Brain pericyte (primary cell): ENCODE measurements at regions not wholly inside any gene's neighbourhood (a gene's known extent, or its start where the extent isn't known, plus 50 kb on each side); places are given as distances from the start of the nearest gene placed in this dataset.
A peak's percentile ranks its signal among the peaks of the same experiment; 100 is the strongest.

ENCODE experiments used
- DNase-seq: peaks from one replicate; pipeline ENCODE4 v3.0.0-alpha.2; 2012; ENCODE audit warnings: low read depth, low spot score

DNA sequence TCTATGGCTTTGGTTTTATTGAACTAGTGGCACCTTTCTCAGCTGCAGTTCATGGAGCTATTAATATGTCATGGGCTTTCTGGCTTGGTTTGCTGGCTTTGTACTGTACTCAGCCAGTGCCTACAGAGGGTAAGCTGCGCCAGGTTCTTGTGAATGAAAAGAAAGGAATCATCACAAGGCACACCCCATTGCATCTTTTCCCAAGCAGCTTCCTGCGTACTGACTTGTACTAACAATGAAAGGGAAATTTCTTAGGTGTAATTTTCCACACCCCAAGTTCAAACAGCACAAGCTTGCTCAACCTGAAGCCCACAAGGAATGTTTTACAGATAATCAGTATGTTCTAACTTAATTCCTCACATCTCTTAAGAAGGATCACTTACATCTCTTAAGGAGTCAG lies 78.0 kb upstream of the TNFSF18 start:
- no peak for DNase-seq

DNA sequence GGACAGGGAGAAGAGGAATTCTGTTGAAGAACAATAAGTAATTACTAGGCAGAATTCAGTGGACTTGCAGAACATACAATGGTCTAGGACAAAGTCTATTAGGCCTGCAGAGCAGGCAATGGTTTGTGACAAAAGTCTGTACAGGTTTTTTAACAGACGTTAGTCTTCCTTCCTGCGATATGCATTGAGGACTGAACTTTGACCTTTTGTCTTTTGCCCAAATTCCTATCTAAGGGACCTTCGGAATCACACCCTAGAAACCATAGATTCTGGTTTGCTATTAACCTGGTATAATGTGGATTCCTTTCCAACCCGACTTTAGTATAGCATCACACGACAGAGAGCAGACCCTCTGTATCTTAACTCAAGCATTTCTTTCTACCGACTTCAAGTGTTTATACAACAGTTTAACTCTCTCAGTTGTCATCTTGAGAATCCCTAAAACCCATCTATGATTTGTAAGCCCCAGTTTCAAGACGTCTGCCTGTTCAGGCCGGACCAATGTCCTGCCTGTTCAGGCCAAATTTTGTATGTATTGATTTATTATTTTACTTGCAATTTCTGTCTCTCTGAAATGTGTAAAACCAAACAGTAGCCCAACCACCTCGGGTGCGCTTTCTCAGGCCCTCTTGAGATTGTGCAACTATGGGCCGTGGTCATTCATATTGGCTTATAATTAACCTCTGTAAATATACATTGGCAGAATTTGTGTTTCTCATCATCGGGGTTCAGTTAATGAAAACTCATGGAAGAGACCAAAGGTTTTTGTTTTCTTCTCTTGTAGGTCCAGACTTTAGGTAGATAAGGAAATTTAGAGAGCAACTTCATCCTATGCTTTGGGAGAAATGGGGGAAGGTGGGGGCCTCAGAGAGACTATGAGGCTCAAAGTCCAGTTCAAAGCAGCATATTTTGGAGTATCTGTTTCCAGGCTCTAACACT lies 76.9 kb upstream of the TNFSF18 start:
- no peak for DNase-seq

DNA sequence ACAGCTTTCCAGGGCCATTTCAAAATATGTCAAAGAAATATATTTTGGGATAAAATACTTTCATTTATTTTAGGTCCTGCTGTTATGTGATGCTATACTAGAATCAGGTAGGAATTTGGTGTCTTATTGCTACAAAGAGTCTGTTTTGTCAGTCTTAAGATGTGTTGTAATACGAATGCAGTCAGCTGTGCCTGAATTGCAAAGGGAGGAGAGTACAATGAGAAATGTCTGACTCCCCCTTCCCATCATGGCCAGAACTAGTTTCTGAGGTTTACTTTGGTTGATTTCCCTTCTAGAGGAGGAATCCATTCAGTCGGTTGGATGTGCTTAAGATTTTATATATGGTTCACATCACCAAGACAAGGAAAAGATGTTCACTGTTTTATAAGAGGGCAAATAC lies 75.7 kb upstream of the TNFSF18 start:
- no peak for DNase-seq

DNA sequence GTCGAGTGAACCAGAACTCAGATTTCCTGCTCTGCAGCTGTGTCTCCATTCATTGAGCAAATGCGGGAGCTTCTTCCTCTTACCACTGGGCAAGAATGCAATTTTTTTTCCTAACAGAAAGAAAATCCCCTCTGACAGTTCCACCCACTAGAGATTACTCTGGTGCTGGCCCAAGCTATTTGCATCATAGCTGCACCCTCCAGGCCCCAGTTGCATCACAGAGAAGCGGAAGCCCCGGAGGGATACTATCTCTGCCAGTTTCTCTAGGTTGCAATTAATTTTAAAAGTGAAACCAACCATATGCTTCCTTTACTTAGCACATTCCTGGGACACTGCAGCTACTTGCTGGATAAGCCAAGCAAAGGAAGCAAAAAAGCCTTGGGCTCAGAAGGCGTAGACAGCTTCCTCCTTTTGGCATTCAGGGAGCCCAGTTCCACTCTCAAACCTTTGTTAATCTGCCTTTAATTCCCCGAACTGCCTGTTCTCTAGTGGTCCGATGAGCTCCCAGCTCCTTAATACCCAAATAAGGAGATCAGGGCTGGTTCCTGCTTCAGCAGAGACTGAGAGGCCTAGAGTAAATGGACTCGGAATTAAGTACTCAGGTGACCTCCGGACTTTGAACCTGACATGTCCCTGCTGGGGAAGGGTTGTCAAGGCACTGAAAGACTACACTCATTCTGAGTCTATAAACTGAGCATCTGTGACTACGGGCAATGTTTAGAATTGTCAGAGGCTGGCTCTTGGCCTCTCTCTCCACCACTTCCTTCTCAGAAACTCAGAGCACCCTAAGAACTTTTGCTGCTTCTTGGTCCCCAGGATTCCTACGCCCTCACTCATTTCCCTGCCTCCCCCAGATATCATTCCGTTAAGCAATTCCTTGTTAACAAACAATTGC lies 72.5 kb upstream of the TNFSF18 start:
- DNase-seq, result peak; percentile 29

DNA sequence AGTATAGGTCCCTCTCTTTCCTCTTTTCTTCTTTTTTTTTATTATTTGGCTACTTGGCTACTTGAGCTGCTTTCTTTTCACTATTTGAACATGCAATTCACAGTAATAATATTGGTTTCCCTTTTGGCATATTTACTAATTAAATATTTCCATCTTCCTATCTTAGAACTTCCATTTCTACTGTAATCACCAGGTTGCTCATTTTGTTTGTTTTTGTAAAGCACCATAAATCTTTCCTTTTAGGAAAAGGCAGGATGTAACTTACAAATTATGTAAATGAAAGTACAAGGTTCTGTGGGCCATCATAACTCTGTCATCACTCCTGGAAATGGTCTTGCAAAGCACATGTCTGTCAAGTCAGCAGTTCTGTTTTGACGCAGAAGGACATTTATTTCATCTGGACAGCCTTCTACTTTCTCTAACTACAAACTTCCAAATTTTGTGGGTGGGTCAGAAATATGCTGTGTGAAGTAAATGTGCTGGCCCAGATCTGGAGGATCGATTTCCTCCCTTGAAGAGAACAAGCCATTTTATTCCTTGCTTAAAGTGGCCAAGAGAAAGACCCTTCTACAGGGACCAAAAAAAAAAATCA lies 71.7 kb upstream of the TNFSF18 start:
- no peak for DNase-seq

GRCh38 chr1:173118404-173118803 lies 67.7 kb upstream of the TNFSF18 start:
- DNase-seq, result no peak

- DNase-seq, result no peak
Observed at GRCh38 chr1:173117761-173118160, 67.0 kb upstream of the TNFSF18 start.

- no peak for DNase-seq
Observed at GRCh38 chr1:173117108-173117633, 66.4 kb upstream of the TNFSF18 start.

GRCh38 chr1:173114346-173114745 lies 63.6 kb upstream of the TNFSF18 start:
- DNase-seq, result no peak

DNA sequence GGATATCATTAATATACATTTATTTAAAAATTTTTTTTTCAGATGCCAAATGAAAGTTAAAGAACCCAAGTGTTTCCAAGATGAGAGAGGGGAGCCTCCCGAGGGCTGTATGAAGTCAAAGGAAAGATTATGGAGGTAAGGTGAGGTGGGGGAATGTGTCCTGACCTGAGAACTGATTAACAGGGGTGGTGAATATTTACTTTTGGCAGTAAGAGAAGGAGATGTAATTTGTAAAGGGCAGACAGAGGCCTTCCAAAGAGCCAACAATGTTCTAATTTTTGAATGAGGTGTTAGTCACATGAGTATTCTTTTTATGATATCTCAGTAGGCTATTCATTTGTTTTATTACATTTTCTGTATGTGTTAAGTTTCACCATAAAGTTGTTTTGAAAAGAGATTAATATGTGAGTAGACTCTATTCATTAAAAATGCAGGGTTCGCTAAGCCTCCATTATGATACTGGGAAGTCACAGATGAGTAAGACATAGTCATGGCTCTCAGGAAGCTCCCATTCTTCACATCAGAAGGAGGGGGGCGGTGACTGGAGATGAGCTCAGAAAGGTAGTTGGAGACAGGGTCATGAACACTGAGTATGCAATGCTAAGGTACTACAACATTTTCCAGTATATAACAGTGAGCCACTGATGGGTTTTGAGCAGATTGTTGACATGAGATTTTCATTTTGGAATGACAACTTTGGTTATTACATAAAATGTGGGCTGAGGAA lies 62.4 kb upstream of the TNFSF18 start:
- no peak for DNase-seq

- no peak for DNase-seq
Observed at GRCh38 chr1:173112129-173112528, 61.4 kb upstream of the TNFSF18 start.

- DNase-seq, result no peak
Observed at GRCh38 chr1:173107696-173108095, 57.0 kb upstream of the TNFSF18 start.

- DNase-seq, result no peak
Observed at GRCh38 chr1:173103006-173103405, 52.3 kb upstream of the TNFSF18 start.

DNA sequence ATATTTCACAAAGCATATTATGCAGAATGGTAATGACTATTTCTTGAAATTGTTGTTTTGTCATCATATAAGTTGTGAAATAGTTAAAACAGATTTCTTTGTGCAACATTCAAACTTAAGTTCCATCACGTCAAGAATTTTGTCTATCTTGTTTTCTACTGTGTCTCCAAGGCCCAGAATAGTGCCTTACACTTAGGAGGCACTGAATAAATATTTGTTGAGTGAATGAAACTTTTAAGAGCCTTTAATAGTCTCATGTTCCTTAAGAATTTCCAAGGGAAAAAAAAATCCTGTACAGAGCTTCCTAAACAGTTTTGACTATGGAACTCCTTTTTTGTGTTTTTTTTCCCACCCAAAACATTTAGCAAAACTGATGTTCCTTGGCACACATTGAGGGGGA lies 50.8 kb upstream of the TNFSF18 start:
- DNase-seq, result no peak

- no peak for DNase-seq
Observed at GRCh38 chr1:173100476-173101107, 49.9 kb upstream of the TNFSF18 start.
